IMR-90 (cell line): ENCODE measurements at regions not wholly inside any gene's neighbourhood (a gene's known extent, or its start where the extent isn't known, plus 50 kb on each side); places are given as distances from the start of the nearest gene placed in this dataset.

Experiments used
- ATAC-seq: fragments of 200-7000 bp; cut with Tn5 transposase; 2 replicates; pipeline ENCODE4 v1.9.1; 2020; ENCODE audit warnings: low read depth, mild to moderate bottlenecking, moderate library complexity
- BruUV-seq: library from RNA; stranded (reverse); fragments of 400-500 nt; replicated peaks from 2 replicates; lab custom pipeline; 2021; lab: Mats Ljungman, UMichigan
- CTCF ChIA-PET: fragments of 300-600 bp; formaldehyde crosslinking; extraction: SDS; loops from one replicate; lab custom pipeline; 2021; ENCODE audit warnings: antibody characterized with exemption; lab: Yijun Ruan, JAX
- POLR2A ChIA-PET: fragments of 300-600 bp; sonication (Branson Sonifier 250); formaldehyde crosslinking; loops from one replicate; lab custom pipeline; 2022; ENCODE audit warnings: antibody characterized with exemption; ENCODE audit not compliant: unreplicated experiment; lab: Charles Lee
- DNase-seq: peaks from one replicate; pipeline ENCODE4 v3.0.0; 2013
- H2AFZ ChIP-seq: replicated peaks from 2 replicates; pipeline ENCODE3; 2013; ENCODE audit warnings: low read length, mild to moderate bottlenecking; ENCODE audit not compliant: poor library complexity
- H2AK5ac ChIP-seq: 2 replicates; pipeline ENCODE4 v1.6.1; 2013; ENCODE audit warnings: low read depth, low read length, inconsistent platforms
- H2AK9ac ChIP-seq: replicated peaks from 2 replicates; pipeline ENCODE3; 2013; ENCODE audit warnings: mild to moderate bottlenecking, low read depth, low read length, moderate library complexity; ENCODE audit not compliant: poor library complexity
- H2BK120ac ChIP-seq: 2 replicates; pipeline ENCODE4 v1.6.1; 2013; ENCODE audit warnings: low read depth, low read length, inconsistent platforms
- H2BK15ac ChIP-seq: 3 replicates; pipeline ENCODE4 v1.6.1; 2013; ENCODE audit warnings: low read depth, low read length, inconsistent platforms
- H2BK20ac ChIP-seq: 2 replicates; pipeline ENCODE4 v1.6.1; 2013; ENCODE audit warnings: low read depth, mild to moderate bottlenecking, inconsistent platforms, low read length, moderate library complexity
- H2BK5ac ChIP-seq: 2 replicates; pipeline ENCODE4 v1.6.1; 2013; ENCODE audit warnings: mild to moderate bottlenecking, low read depth, low read length, inconsistent platforms; ENCODE audit not compliant: poor library complexity, severe bottlenecking
- H3K14ac ChIP-seq: replicated peaks from 2 replicates; pipeline ENCODE4 v1.6.1; 2013; ENCODE audit warnings: low read depth, low read length, inconsistent platforms
- H3K18ac ChIP-seq: 2 replicates; pipeline ENCODE4 v1.6.1; 2013; ENCODE audit warnings: low read depth, low read length, control low read depth
- H3K23ac ChIP-seq: 2 replicates; pipeline ENCODE4 v1.6.1; 2013; ENCODE audit warnings: low read depth, low read length, inconsistent platforms
- H3K27ac ChIP-seq: 2 replicates; pipeline ENCODE4 v1.5.1; 2013; ENCODE audit warnings: mild to moderate bottlenecking, control low read depth, low read length; ENCODE audit not compliant: insufficient read depth
- H3K27me3 ChIP-seq: 2 replicates; pipeline ENCODE4 v1.6.1; 2013; ENCODE audit warnings: low read length; ENCODE audit not compliant: control insufficient read depth, insufficient read depth
- H3K36me3 ChIP-seq: 2 replicates; pipeline ENCODE4 v1.6.1; 2013; ENCODE audit warnings: low read length, mixed read lengths; ENCODE audit not compliant: control insufficient read depth, insufficient read depth
- H3K4ac ChIP-seq: 2 replicates; pipeline ENCODE4 v1.6.1; 2013; ENCODE audit warnings: low read depth, low read length, inconsistent platforms
- H3K4me1 ChIP-seq: 2 replicates; pipeline ENCODE4 v1.6.1; 2013; ENCODE audit warnings: low read length, mixed read lengths; ENCODE audit not compliant: control insufficient read depth, insufficient read depth
- H3K4me2 ChIP-seq: 2 replicates; pipeline ENCODE4 v1.6.1; 2013; ENCODE audit warnings: low read depth, mild to moderate bottlenecking, control low read depth, low read length, moderate library complexity
- H3K4me3 ChIP-seq: 2 replicates; pipeline ENCODE4 v1.5.1; 2013; ENCODE audit warnings: low read depth, mild to moderate bottlenecking, control low read depth, low read length, moderate library complexity; ENCODE audit not compliant: insufficient read depth
- H3K56ac ChIP-seq: 2 replicates; pipeline ENCODE4 v1.6.1; 2013; ENCODE audit warnings: low read length, inconsistent platforms; ENCODE audit not compliant: insufficient read depth; ENCODE audit errors: extremely low read depth
- H3K79me1 ChIP-seq, 2 experiments: 2 replicates each; pipeline ENCODE4 v1.6.1; 2013; ENCODE audit warnings: low read length in 2 of 2, inconsistent platforms in 1 of 2, low read depth in 1 of 2
- H3K9ac ChIP-seq: 2 replicates; pipeline ENCODE4 v1.6.1; 2013; ENCODE audit warnings: low read depth, low read length, control low read depth
- H3K9me1 ChIP-seq: 2 replicates; pipeline ENCODE4 v1.6.1; 2013; ENCODE audit warnings: low read length, inconsistent platforms; ENCODE audit not compliant: insufficient read depth
- H3K9me3 ChIP-seq: 2 replicates; pipeline ENCODE4 v1.6.1; 2013; ENCODE audit warnings: low read length; ENCODE audit not compliant: control insufficient read depth, insufficient read depth
- H4K20me1 ChIP-seq: 2 replicates; pipeline ENCODE4 v1.6.1; 2013; ENCODE audit warnings: low read length, inconsistent platforms; ENCODE audit not compliant: insufficient read depth
- H4K5ac ChIP-seq: 2 replicates; pipeline ENCODE4 v1.6.1; 2013; ENCODE audit warnings: mild to moderate bottlenecking, low read depth, low read length, control low read depth
- H4K8ac ChIP-seq, 2 experiments: 2 replicates each; pipeline ENCODE4 v1.6.1; 2013; ENCODE audit warnings: low read depth in 2 of 2, low read length in 2 of 2, control low read depth in 1 of 2, inconsistent platforms in 1 of 2
- H4K91ac ChIP-seq: 2 replicates; pipeline ENCODE4 v1.6.1; 2013; ENCODE audit warnings: low read depth, low read length, inconsistent platforms; ENCODE audit not compliant: insufficient read depth
- CEBPB ChIP-seq: IDR thresholded peaks from 2 replicates; pipeline ENCODE4 v1.6.1; 2012; ENCODE audit warnings: low read depth, low read length, improper control_type of control experiment
- CHD1 ChIP-seq: IDR thresholded peaks from 2 replicates; pipeline ENCODE4 v1.6.1; 2012; ENCODE audit warnings: low read depth, low read length, improper control_type of control experiment
- MAFK ChIP-seq: IDR thresholded peaks from 2 replicates; pipeline ENCODE4 v1.6.1; 2012; ENCODE audit warnings: low read depth, low read length, improper control_type of control experiment
- RCOR1 ChIP-seq: IDR thresholded peaks from 2 replicates; pipeline ENCODE4 v1.6.1; 2012; ENCODE audit warnings: mild to moderate bottlenecking, low read length, improper control_type of control experiment; ENCODE audit not compliant: insufficient replicate concordance
- WGBS, 2 experiments: methylation state at CpG; one replicate each; pipeline versions ENCODE4 v1.1.5 to v1.1.7; 2013; ENCODE audit warnings: missing lambda C conversion rate in 2 of 2; ENCODE audit not compliant: insufficient read length in 1 of 2; ENCODE audit errors: extremely low coverage in 2 of 2; 5-methylcytosine and 5-hydroxymethylcytosine counted together
- dilution Hi-C: fragments of 300-500 bp; cut with HindIII; formaldehyde crosslinking; loops from one replicate; pipeline ENCODE4 v1.14.3; 2018; ENCODE audit warnings: low sequenced_read_pairs; ENCODE audit not compliant: unreplicated experiment
- in situ Hi-C: fragments of 300-500 bp; cut with MboI; formaldehyde crosslinking; loops from 3 replicates; pipeline ENCODE4 v1.14.3; 2019; ENCODE audit warnings: low sequenced_read_pairs, inconsistent platforms, mixed read lengths
- intact Hi-C: fragments of 100-400 bp; cut with micrococcal nuclease; formaldehyde crosslinking; loops from 2 replicates; pipeline ENCODE4 v1.10.0; 2022
- TF ChIP-seq, protein P1 (sequence below): fragments of 150-350 bp; IDR thresholded peaks from 2 replicates; pipeline ENCODE4 v1.6.1; 2016; ENCODE audit warnings: low read depth, mild to moderate bottlenecking, low read length, moderate library complexity, borderline replicate concordance
- TF ChIP-seq, protein P2 (sequence below): conservative IDR thresholded peaks from 2 replicates; pipeline ENCODE4 v1.5.1; 2012; ENCODE audit warnings: mild to moderate bottlenecking, low read depth, low read length, improper control_type of control experiment

DNA sequence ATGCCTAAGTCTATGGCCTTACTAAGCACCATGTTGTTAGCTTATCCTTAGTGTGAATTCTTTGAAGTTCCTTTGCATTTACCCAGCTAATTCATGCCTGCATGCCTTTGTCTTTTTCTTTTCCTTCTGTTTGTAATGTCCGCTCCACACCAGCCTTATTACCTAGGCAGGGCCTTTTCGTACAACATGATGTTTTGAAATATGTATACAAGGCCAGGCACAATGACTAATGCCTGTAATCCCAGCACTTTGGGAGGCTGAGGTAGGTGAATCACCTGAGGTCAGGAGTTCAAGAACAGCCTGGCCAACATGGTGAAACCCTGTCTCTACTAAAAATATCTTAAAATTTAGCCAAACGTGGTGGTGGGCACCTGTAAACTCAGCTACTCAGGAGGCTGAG is 1636.5 kb upstream of the SEL1L start:
- H3K4me2 ChIP-seq = no peak overlapping the region
- no peak overlapping the region for H4K5ac ChIP-seq
- H3K27me3 ChIP-seq = no peaks in the 10 kb centered on the region
- no peak overlapping the region for H2BK5ac ChIP-seq
- intact Hi-C loops = no loop called here
- H3K4ac ChIP-seq = no peak overlapping the region
- no peak overlapping the region for H3K56ac ChIP-seq
- H2AK5ac ChIP-seq = peak overlapping the region; percentile 4; the same call in 1 of the 2 replicates
- peak overlapping the region; percentile 37; the same call in 1 of the 2 replicates for H3K14ac ChIP-seq
- H3K9me1 ChIP-seq = peaks cover 4% of the 10 kb centered on the region; the same call in 1 of the 2 replicates
- ChIA-PET POLR2A (no interaction called here), CTCF (no interaction called here)
- no peak overlapping the region for H2AFZ ChIP-seq
- ATAC-seq = no peak
- no peak overlapping the region for H3K4me3 ChIP-seq
- no peaks in the 10 kb centered on the region for H3K9me3 ChIP-seq
- no peak overlapping the region for H2AK9ac ChIP-seq
- no TSS peak for BruUV-seq
- H3K9ac ChIP-seq = no peak overlapping the region
- no peak for TF ChIP-seq MAFK
- TF ChIP-seq CEBPB = no peak
- TF ChIP-seq, protein P1, sequence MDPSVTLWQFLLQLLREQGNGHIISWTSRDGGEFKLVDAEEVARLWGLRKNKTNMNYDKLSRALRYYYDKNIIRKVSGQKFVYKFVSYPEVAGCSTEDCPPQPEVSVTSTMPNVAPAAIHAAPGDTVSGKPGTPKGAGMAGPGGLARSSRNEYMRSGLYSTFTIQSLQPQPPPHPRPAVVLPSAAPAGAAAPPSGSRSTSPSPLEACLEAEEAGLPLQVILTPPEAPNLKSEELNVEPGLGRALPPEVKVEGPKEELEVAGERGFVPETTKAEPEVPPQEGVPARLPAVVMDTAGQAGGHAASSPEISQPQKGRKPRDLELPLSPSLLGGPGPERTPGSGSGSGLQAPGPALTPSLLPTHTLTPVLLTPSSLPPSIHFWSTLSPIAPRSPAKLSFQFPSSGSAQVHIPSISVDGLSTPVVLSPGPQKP = no peak
- TF ChIP-seq CHD1 = no peak
- TF ChIP-seq, protein P2, sequence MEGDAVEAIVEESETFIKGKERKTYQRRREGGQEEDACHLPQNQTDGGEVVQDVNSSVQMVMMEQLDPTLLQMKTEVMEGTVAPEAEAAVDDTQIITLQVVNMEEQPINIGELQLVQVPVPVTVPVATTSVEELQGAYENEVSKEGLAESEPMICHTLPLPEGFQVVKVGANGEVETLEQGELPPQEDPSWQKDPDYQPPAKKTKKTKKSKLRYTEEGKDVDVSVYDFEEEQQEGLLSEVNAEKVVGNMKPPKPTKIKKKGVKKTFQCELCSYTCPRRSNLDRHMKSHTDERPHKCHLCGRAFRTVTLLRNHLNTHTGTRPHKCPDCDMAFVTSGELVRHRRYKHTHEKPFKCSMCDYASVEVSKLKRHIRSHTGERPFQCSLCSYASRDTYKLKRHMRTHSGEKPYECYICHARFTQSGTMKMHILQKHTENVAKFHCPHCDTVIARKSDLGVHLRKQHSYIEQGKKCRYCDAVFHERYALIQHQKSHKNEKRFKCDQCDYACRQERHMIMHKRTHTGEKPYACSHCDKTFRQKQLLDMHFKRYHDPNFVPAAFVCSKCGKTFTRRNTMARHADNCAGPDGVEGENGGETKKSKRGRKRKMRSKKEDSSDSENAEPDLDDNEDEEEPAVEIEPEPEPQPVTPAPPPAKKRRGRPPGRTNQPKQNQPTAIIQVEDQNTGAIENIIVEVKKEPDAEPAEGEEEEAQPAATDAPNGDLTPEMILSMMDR = no peak
- no peak for TF ChIP-seq RCOR1
- H2BK15ac ChIP-seq = peak overlapping the region; percentile 21; the same call in 1 of the 3 replicates
- no peaks in the 10 kb centered on the region for H3K4me1 ChIP-seq
- no peaks in the 10 kb centered on the region for H3K79me1 ChIP-seq
- WGBS, 2 experiments = no CpG with 5 or more reads among the region's 3 CpGs
- in situ Hi-C loops = no loop called here
- H3K36me3 ChIP-seq = no peaks in the 10 kb centered on the region
- dilution Hi-C loops = no loop called here
- H3K27ac ChIP-seq = no peak overlapping the region
- peak; percentile 24 for DNase-seq
- H4K8ac ChIP-seq = no peak overlapping the region; a peak in 1 of 4 replicates
- no peaks in the 10 kb centered on the region for H4K20me1 ChIP-seq
- no peak overlapping the region for H3K23ac ChIP-seq
- H4K91ac ChIP-seq = no peak overlapping the region
- no peak overlapping the region for H2BK120ac ChIP-seq
- peak overlapping the region; percentile 29; the same call in 1 of the 2 replicates for H2BK20ac ChIP-seq
- no peak overlapping the region for H3K18ac ChIP-seq
